Stimulated activated CD4-positive, alpha-beta T cell treated with anti-CD3 and anti-CD28 coated beads, Interleukin-12 subunit alpha, Interleukin-12 subunit beta, amount 100 ng/mL, for 4 hours (primary cell): ENCODE measurements at regions not wholly inside any gene's neighbourhood (a gene's known extent, or its start where the extent isn't known, plus 50 kb on each side); places are given as distances from the start of the nearest gene placed in this dataset.

Experiments used
- DNase-seq: peaks from one replicate; pipeline ENCODE4 v3.0.0-alpha.2; 2020

DNA sequence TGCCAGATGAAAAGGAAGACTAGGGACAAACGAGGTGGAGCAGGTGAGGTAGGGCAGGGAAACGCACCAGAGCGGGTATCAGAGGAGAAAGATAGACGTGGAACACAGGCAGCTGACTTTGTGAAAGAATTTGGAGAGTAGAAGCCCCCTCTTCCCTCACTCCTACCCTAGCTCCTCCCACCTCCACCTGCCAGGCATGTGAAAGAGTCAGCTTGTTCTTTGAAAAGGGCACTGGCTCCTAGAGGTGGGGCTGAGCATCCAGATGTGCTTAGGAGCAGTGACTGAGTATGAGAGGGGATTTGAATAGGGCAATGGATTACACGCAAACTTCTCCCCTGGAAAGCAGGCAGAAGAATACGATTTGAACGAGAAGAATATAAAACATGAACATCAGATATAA, 174.2 kb upstream of the INHBA start:
- DNase-seq: no peak

DNA sequence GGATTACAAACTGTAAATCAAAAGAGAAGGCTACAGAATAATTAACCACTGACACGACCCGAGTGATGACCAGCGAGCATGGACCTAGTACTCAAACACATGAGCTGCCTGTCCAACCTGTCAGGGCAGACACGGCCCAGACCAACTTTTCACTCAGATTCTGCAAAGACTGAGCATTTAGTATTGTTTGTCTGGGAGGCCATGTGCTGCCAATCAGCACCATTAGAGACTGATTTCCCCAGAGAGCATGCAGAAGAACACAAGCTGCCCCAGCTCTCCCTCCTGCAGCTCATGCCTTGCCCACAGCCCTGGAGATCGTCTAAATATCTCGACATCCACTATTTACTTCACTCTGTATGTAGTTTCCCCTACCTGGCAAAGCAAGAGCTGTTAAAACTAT, 172.6 kb upstream of the INHBA start:
- no peak for DNase-seq

DNA sequence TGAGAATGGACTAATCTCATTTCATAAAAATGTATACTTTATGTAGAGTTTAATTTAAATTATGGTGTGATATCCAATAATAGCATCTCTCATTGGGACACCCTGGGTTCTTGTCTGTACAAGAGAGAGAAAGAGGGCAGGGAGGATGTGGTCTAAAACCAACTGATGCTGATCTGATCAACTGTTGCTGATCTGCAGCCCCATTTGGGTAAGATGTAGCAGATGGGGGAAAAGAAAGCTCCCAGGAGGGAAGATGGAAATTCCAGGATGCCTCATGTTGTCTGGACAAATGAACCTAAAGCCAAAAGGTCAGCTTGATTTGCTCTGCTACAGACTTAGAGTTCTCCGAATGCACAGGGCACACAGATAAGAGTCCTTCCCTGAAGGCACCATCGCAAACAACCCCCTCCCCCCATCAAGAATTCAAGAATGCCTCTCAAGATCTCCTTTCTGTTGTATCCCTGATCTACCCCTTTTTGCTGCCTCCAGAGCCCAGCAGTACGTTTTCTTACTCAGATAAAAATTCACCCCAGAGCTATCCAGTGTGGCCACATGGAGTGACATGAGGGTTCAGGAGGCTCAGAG, 171.4 kb upstream of the INHBA start:
- DNase-seq: no peak

DNA sequence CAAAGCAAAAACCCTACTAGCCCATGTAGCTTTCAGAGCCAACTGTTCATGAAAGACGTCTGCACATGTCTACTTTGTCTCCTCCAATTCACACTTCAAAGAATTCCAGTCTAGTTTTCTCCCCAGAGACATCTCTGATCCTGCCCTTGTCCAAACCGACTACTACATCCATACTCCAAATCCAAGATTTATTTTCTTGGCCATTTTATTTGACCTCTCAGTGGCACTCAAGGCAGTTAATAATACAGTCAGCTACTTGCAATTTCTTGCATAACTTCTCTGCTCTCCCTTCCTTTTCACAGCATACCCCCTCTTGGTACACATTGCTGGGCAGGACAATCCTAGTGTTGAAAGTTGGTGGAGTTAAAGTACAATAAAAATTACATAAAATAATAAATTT, 170.9 kb upstream of the INHBA start:
- DNase-seq: no peak

DNA sequence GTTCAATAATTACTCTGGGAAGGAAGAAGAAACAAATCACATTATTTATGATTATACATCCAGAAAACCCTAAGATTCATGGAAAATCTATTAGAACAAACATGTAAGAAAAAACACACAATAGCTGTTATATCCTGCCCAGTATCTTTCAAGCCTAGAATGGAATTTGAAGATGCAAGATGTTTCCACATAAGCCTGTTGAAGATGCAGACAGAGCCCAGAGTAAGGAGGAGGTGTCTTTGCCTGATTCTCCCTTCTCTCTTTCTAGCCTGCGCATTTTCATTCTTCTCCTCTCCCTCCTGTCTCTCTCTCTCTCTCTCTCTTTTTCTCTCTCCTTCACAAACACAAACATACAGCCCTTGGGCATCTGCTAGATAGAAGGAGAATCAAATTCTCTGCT, 170.1 kb upstream of the INHBA start:
- DNase-seq: no peak

DNA sequence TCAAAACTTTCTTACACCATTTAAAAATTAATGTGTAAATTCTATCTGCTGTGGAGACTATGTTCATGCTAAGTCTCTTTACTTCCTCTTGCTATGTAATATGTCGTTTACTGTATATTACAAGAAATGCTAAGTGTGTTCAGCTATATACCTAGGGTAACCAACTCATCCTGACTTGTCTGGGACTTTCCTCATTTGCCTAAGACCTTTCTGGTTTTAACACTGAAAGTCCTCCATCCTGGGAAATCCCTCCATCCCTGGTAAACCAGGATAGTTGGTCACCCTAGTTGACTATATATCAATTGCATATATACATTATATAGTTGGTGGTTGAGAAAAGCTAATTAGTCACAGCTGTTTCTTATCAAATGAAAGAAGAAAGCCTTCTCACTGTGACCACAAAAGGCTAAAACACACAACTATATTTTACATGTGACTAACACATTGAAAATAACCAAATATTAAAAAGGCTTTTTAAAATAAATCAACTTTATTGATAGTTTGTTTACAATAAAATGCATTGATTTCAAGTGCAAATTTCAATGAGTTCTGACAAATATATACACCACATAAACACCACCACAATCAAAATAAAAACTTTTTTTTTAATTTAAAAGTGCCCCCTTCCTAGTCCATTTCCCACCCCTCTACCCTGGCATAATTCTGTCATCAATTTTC, 167.7 kb upstream of the INHBA start:
- DNase-seq: no peak

DNA sequence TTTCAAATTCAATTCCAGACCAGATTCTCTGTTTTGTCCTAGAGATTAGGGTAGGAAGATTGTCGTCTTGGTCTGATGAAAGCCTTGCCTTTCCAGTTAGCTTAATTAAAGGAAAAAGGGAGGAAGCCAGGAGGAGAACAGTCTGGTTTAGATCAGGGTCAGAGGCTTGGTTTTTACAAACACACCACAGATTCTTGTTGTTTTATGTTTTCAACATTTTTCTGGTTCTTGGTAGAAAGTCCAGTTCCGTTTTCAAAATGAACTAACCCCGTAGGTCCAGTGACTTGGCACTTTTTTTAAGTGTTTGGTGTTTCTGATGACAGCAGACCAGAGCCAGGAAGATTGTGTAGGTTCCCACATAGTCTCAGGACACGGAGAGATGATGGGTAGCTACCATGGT, 167.1 kb upstream of the INHBA start:
- no peak for DNase-seq

DNA sequence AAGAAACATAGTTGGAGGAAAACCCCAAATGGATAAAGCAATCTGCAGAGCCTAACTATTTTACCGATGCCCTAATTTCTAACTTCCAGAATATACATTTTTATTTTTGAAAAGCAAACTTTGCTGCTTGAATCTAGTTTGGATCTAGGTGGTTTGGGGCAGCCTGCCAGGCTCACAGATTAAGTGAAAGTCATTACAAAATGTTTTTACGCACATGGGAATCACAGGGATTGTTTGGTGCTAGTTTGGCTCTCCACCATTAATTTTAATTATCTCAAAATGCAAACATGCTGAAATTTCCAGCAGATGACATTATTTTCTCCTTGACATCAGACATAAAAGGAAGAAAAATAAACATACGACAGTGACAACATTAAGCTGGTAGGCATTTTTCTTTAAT, 166.7 kb upstream of the INHBA start:
- no peak for DNase-seq

DNA sequence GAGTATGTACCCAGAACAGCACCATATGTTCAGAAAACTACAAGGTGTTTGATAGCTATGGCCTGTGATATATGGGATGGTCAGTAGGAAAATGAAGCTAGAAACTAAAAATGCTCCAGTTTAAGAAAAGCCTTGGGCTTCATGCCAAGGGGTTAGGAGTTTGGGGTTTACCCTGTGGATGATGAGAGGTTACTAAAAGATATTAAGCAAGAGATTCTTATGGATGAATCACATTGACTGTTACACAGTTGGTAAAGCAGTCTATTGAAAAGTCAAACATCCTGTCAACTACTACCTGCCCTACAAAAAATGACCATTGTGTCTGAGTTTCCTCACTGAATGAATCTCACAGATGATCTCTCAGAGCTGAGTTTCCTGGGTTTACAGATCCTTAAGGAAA, 166.2 kb upstream of the INHBA start:
- no peak for DNase-seq

DNA sequence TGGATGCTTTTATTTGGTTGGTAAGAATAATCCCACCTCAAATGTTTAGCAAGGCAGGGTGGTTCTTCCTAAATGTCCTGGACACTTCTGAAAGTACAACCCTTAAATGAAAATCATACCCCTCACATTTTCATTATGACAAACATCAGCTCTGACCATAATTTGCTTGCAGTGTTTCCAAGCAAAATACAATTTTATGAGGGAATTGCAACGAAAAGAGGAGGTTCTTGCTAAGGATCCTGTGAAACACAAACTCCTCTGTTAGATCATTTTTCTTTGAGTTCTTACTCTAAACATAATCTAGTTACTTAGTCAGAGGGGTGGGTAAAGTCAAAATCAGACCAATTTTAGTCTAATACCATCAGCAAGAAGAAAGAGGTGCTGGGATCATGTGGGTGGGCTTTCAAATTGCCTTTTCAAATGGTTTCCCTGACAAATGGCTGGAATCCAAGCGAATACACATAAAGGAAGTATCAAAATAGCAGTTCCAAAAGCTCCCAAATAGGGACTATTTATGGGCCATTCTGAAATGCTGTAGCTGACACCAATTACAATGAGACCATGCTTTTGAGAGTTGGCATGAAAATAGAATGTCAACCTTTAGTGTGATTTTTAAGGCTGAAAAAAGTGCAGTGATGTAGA, 164.9 kb upstream of the INHBA start:
- no peak for DNase-seq

DNA sequence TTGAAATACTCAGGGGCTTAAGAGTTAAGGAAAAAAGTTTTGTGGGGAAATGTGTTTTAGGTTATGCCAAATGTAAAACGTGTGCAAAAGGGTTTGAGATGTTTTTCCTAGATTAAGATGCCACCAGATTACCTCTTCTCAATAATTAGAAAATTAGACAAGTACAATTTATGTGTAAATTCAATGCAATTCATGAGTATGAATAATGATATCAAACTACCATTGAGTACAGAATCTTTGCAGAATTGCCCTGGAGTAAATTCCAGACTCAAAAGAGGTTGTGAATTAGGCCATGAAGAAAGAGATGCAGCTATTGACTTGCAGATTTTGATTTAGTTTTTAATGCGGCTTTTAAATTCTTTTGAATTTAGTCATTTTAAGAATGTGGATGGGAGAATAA, 159.4 kb upstream of the INHBA start:
- DNase-seq: no peak

DNA sequence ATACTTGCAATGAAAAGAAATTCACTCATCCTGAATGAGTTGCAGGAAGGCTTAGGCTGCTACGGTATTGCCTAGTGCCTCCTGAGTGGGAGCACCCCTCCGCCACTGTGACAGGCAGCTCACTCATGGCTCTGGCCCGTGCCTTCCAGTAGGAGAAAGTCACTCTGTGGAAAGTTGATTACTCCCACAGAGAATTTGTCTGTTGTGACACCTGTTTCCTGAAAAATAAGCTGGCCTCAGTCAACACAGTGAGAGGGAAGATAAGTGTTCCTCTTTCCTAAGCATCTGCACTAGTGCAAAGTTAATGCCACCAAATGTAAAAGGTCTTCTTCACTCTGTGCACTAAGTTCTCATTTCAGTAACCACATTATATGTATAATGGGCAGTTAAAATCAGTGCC, 158.8 kb upstream of the INHBA start:
- no peak for DNase-seq

DNA sequence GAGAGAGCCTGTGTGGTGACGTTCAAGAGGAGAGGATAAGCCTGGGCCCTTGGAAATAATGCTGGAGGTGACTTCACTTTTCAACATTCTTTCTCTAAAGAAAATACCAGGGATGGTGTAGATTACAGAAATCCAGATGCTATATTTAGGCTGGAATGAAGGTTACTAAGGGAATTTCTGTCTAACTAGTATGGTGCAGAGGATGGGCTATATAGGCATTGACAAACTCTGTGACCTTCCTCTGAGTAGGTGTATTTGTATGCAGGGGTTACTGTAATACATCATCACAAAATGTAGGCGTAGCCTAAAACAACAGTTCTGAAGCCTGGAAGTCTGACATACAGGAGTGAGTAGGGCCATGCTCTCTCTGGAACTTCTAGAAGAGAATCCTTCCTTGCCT, 155.3 kb upstream of the INHBA start:
- DNase-seq: no peak

DNA sequence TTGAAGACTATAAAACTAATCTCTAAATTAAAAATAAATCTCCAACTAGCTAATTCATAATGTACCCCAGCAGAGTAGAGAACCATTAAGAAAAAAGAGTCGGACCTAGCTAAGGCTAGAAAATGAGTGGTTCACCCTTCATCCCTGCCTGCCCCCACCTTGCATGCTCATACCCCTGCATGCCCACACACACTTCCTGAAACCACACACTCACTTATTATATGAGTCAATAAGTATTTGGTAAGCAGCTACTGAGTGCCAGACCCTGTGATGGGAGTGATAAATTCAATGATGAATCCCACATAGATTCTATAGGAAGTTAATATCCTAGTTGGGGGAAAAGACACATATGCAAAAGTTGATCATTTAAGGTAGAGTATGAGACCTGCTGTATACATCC, 152.9 kb upstream of the INHBA start:
- no peak for DNase-seq

DNA sequence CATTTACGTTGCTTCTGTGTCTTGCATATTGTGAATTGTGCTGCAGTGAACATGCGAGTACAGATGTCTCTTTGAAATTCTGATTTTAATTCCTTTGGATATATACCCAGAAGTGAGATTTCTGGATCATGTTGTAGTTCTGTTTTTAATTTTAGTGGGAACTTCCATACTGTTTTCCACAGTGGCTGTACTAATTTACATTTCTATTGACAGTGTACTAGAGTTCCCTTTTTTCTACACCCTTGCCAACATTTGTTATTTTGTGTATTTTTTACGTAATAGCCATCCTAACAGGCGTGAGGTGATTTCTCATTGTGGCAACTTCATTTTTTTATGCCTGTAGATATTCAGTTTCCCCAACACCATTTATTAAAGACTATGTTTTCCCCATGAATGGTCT, 144.7 kb upstream of the INHBA start:
- DNase-seq: no peak

DNA sequence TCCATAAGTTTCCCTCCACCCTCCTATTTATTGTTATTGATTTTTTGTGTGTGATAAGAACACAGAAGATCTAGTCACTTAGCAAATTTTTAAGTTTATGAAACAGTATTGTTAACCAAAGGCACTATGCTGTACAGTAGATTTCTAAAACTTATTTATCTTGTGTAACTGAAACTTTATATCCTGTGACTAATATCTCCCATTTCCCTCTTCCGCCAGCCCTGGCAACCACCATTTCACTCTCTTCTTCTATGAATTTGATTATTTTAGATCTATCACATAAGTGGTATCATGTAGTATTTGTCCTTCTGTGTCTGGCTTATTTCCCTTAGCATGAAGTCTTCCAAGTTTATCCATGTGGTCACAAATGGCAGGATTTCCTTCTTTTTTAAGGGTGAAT, 144.3 kb upstream of the INHBA start:
- DNase-seq: no peak

DNA sequence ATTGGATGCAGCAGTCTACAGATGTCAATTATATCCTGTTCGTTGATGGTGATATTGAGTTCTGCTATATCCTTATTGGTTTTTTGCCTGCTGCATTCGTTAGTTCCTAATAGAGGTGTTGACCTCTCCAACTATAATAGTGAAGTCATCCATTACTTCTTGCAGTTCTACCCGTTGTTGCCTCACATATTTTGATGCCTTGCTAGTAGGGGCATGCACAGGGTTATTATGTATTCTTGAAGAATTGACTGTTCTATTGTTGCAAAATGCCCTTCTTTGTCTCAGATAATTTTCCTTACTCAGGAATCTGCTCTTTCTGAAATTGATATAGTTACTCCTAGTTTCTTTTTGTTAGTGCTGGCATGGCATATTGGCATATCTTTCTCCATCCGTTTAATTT, 140.1 kb upstream of the INHBA start:
- DNase-seq: no peak

DNA sequence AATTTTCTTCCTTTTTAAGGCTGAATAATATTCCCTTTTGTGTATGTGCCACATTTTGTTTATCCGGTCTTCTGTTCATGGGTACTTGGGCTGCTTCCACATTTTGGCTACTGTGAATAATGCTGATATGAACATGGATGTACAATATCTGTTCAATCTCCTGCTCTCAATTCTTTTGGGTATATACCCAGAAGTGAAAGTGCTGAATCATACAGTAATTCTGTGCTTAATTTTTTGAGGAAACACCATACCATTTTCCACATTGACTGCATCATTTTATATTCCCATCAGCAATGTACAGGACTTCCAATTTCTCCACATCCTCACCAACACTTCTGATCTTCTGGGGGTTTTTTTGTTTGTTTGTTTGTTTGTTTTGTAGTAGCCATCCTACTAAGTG, 135.0 kb upstream of the INHBA start:
- DNase-seq: no peak

DNA sequence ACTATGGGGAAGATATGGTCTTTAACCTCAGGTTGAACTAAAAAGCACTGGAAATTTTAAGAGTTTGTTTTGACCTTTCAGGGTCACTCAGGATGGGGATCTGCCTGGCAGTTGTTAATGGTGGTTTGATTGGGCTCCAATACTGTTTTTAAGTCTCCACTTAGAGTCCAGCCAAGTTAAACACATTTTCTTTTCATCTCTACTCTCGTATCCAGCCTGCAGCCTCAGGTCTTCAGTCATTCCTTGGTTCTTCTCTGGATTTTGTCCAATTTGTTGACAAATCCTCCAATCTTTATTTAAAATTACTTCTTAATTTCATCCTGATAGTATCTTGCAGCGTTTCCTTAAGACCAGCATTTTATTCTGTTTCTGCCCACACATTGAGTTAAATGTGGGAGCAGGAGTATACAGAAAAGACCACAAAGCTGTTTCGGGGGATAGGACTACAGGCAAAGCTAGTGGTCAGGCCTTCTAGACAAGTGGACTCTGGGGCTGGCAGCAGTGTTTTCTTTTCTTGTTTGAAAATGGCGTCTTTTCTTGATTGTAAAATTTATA, 133.2 kb upstream of the INHBA start:
- DNase-seq: no peak

DNA sequence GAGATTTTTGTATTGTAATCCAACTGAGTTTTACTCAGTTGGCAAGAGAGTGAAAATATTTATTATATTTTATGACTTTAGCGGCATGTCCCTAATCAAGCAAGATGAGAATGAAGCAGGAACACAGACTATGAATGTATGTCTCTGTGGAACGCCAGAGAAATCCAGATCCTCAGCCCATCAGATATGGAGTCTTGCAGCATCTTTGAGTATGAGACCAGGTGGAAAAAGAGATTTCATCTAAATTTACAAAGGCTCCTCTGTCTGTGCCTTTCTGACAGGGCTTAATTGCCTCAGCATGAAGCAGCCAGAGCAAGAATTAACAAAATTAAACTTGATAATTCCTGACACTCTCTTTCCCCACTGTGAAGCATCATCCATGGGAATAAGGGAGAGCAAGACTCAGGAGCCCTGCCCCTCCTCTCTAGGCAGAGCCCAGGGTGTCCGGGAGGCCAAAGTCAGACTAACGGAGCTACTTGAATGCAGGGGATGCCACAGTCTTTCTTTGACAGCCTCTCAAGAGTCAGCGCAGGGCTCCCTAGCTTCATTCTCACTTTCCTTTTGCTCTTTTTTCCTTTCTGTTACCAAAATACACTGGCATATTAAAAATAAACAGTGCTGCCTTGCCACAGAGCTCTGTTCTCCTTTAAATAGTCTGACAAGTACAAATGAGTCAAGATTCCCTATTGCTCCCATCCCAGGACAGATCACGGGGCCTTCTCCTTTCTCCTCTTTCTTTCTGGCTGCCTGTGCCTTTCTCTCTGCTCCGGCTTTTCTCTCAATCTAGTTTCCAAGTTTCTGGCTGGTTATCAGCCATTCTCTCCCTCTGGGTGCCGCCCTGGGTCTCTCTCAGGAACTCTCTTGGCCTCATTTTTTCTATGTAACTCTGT, 132.2 kb upstream of the INHBA start:
- DNase-seq: no peak

DNA sequence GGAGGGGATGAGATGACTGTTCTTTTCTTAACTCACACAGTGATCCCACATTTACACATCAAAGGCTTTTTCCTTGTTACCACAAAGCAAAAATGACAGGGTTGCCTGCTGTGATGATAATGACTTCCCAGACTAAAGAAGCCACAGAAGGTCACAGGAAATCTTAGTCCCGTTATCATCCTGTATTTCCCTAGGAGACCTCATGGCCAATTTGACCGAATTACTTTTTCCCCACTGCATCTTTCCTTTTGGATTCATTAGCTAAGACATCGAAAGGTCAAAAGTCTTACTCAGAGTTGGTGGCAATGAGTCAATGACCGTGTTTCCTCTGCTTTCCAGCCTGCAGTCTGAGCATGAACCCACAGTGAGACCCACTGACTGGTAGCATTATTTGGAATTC, 130.1 kb upstream of the INHBA start:
- DNase-seq: no peak

DNA sequence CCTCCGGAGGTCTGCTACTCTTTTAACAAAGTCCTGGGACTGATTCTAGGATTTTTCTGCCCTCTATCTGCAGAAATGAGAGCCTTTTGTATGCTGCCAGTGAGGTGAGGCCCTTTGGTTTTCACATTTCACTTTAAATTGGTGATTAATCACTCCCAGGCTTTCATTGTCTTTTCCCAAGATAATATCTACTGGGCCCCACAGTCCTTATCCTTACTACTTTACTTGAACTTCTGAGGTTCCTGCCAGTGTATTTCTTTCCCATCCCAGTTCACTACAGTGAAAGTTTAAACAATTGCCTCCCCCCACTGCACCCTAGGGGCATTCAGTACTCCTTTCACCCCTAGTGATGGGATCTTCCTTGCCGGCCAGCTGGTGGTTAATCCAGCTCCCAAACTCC, 127.4 kb upstream of the INHBA start:
- no peak for DNase-seq

DNA sequence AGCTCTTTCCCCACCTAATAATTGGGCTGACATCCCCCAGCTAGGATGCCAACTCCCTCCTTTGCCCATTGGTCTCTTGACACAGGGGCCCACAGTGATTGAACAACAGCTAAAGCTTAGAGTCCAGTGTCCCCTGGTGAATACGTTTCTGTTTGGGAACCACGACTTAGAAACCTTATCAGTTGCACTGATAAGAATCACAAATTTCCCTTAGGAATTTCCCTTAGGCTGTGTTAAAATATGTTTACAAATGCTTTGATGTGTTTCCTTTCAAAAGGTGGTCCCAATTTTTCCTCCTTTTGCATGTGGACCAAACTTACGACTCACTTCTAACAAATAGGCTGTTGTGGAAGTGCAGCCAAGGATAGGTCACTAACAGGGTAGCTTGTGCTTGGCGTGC, 126.0 kb upstream of the INHBA start:
- no peak for DNase-seq

DNA sequence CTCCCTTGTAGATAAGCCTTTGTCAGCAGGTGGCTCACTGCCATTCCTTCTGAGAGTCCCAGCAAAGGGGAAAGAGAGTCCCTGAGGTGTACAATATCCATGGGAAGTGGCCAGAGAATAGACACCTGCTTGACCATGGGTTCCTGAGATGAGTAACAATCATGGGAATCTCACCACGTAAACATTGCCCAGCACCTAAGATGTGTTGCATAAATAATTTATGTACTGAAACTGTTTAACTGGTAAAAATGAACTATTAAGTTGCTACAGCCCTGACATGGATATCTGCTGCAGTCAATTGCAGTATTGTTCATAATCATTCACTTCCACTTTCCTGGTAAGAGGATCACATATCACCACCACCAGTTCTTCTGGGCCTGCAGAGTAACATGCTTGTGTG, 123.8 kb upstream of the INHBA start:
- no peak for DNase-seq
